Glomerular visceral epithelial cell (primary cell): ENCODE measurements at regions not wholly inside any gene's neighbourhood (a gene's known extent, or its start where the extent isn't known, plus 50 kb on each side); places are given as distances from the start of the nearest gene placed in this dataset.
"Not testable (repeated sequence)": the region's sequence is repeated elsewhere in the genome, so short reads cannot be mapped to it uniquely, and the experiment has no call there.

Source experiments
- DNase-seq: peaks from one replicate; pipeline ENCODE4 v3.0.0-alpha.2; 2016; ENCODE audit errors: extremely low spot score

- not testable (repeated sequence) for DNase-seq
Measured at GRCh38 chr15:26026671-26027070, 163.5 kb upstream of the ATP10A start.

- no peak for DNase-seq
Measured at GRCh38 chr15:26024241-26024640, 161.1 kb upstream of the ATP10A start.

GRCh38 chr15:26023691-26024090 lies 160.6 kb upstream of the ATP10A start:
- no peak for DNase-seq

- no peak for DNase-seq
Measured at GRCh38 chr15:26023231-26023630, 160.1 kb upstream of the ATP10A start.

GRCh38 chr15:26020871-26021270 lies 157.7 kb upstream of the ATP10A start:
- DNase-seq: no peak

- no peak for DNase-seq
Measured at GRCh38 chr15:26017665-26018064, 154.5 kb upstream of the ATP10A start.

GRCh38 chr15:26015516-26016075 lies 152.5 kb upstream of the ATP10A start:
- DNase-seq: no peak

- no peak for DNase-seq
Measured at GRCh38 chr15:26013981-26014380, 150.9 kb upstream of the ATP10A start.

- DNase-seq: no peak
Measured at GRCh38 chr15:26011916-26012315, 148.8 kb upstream of the ATP10A start.

- DNase-seq: no peak
Measured at GRCh38 chr15:26007151-26007550, 144.0 kb upstream of the ATP10A start.

GRCh38 chr15:26001201-26001600 lies 138.1 kb upstream of the ATP10A start:
- no peak for DNase-seq

- DNase-seq: no peak
Measured at GRCh38 chr15:25993506-25993905, 130.4 kb upstream of the ATP10A start.

- DNase-seq: no peak
Measured at GRCh38 chr15:25990220-25990619, 127.1 kb upstream of the ATP10A start.

- DNase-seq: no peak
Measured at GRCh38 chr15:25989327-25989726, 126.2 kb upstream of the ATP10A start.

- DNase-seq: not testable (repeated sequence)
Measured at GRCh38 chr15:25988716-25989115, 125.6 kb upstream of the ATP10A start.

GRCh38 chr15:25987638-25988037 lies 124.5 kb upstream of the ATP10A start:
- no peak for DNase-seq

- DNase-seq: no peak
Measured at GRCh38 chr15:25985165-25985564, 122.0 kb upstream of the ATP10A start.

- DNase-seq: no peak
Measured at GRCh38 chr15:25982736-25983135, 119.6 kb upstream of the ATP10A start.

- no peak for DNase-seq
Measured at GRCh38 chr15:25981114-25981513, 118.0 kb upstream of the ATP10A start.

GRCh38 chr15:25972141-25972675 lies 109.1 kb upstream of the ATP10A start:
- no peak for DNase-seq

- DNase-seq: no peak
Measured at GRCh38 chr15:25971053-25971452, 107.9 kb upstream of the ATP10A start.

- no peak for DNase-seq
Measured at GRCh38 chr15:25969886-25970285, 106.8 kb upstream of the ATP10A start.

- no peak for DNase-seq
Measured at GRCh38 chr15:25967116-25967515, 104.0 kb upstream of the ATP10A start.

GRCh38 chr15:25965326-25965725 lies 102.2 kb upstream of the ATP10A start:
- no peak for DNase-seq
